Chondrocyte (in vitro differentiated cells): ENCODE measurements at regions not wholly inside any gene's neighbourhood (a gene's known extent, or its start where the extent isn't known, plus 50 kb on each side); places are given as distances from the start of the nearest gene placed in this dataset.

Experiments
- DNase-seq: peaks from one replicate; pipeline ENCODE4 v3.0.0; 2021; ENCODE audit warnings: mixed read lengths, low spot score
- H3K27ac Mint-ChIP-seq: one replicate; pipeline ENCODE4 v1.8.0; 2021; ENCODE audit warnings: mild to moderate bottlenecking, moderate library complexity, mixed read lengths; ENCODE audit not compliant: unreplicated experiment
- H3K27me3 Mint-ChIP-seq: 2 replicates; pipeline ENCODE4 v1.8.0; 2021; ENCODE audit warnings: low read depth, mixed read lengths
- H3K36me3 Mint-ChIP-seq: 2 replicates; pipeline ENCODE4 v1.8.0; 2021; ENCODE audit warnings: low read depth, mixed read lengths
- H3K4me1 Mint-ChIP-seq: 2 replicates; pipeline ENCODE4 v1.8.0; 2021; ENCODE audit warnings: low read depth, mild to moderate bottlenecking, mixed read lengths
- H3K4me3 Mint-ChIP-seq: one replicate; pipeline ENCODE4 v1.8.0; 2021; ENCODE audit warnings: mild to moderate bottlenecking, moderate library complexity, mixed read lengths; ENCODE audit not compliant: unreplicated experiment
- H3K9me3 Mint-ChIP-seq: 2 replicates; pipeline ENCODE4 v1.8.0; 2021; ENCODE audit warnings: low read depth, mixed read lengths
- CTCF ChIP-seq: fragments of 200-600 bp; sonication (generic); IDR thresholded peaks from 2 replicates; pipeline ENCODE4 v1.5.0; 2021; ENCODE audit warnings: antibody characterized with exemption, mild to moderate bottlenecking, moderate library complexity

GRCh38 chr6:23176883-23177282 is 607.5 kb downstream of the HDGFL1 start:
- Mint-ChIP-seq H3K27me3 (no peaks in the 10 kb centered on the region), H3K27ac (no peak overlapping the region), H3K4me1 (peaks cover 22% of the 10 kb centered on the region), H3K4me3 (no peak overlapping the region), H3K9me3 (peaks cover 2% of the 10 kb centered on the region), H3K36me3 (no peaks in the 10 kb centered on the region)
- peak; percentile 39 for TF ChIP-seq CTCF
- DNase-seq = no peak

- H3K36me3 Mint-ChIP-seq = no peaks in the 10 kb centered on the region
- no peaks in the 10 kb centered on the region for H3K9me3 Mint-ChIP-seq
- H3K27ac Mint-ChIP-seq = no peak overlapping the region
- TF ChIP-seq CTCF = no peak
- H3K4me1 Mint-ChIP-seq = peaks cover 22% of the 10 kb centered on the region
- DNase-seq = no peak
- no peak overlapping the region for H3K4me3 Mint-ChIP-seq
- H3K27me3 Mint-ChIP-seq = no peaks in the 10 kb centered on the region
Observed at GRCh38 chr6:23177806-23178205, 608.4 kb downstream of the HDGFL1 start.

- no peak for TF ChIP-seq CTCF
- Mint-ChIP-seq H3K27ac (no peak overlapping the region), H3K27me3 (no peaks in the 10 kb centered on the region), H3K4me3 (no peak overlapping the region), H3K36me3 (no peaks in the 10 kb centered on the region), H3K4me1 (peaks cover 6% of the 10 kb centered on the region), H3K9me3 (no peaks in the 10 kb centered on the region)
- no peak for DNase-seq
Observed at GRCh38 chr6:23179994-23180393, 610.6 kb downstream of the HDGFL1 start.

- Mint-ChIP-seq H3K4me3 (no peak overlapping the region), H3K27me3 (no peaks in the 10 kb centered on the region), H3K36me3 (no peaks in the 10 kb centered on the region), H3K4me1 (no peaks in the 10 kb centered on the region), H3K9me3 (no peaks in the 10 kb centered on the region), H3K27ac (no peak overlapping the region)
- no peak for TF ChIP-seq CTCF
- no peak for DNase-seq
Observed at GRCh38 chr6:23180504-23181293, 611.3 kb downstream of the HDGFL1 start.

GRCh38 chr6:23181356-23182110 is 612.2 kb downstream of the HDGFL1 start:
- H3K27ac Mint-ChIP-seq = no peak overlapping the region
- no peaks in the 10 kb centered on the region for H3K36me3 Mint-ChIP-seq
- no peaks in the 10 kb centered on the region for H3K4me1 Mint-ChIP-seq
- DNase-seq = no peak
- H3K4me3 Mint-ChIP-seq = no peak overlapping the region
- no peaks in the 10 kb centered on the region for H3K27me3 Mint-ChIP-seq
- no peak for TF ChIP-seq CTCF
- H3K9me3 Mint-ChIP-seq = no peaks in the 10 kb centered on the region
